Keratinocyte (primary cell): ENCODE measurements at regions not wholly inside any gene's neighbourhood (a gene's known extent, or its start where the extent isn't known, plus 50 kb on each side); places are given as distances from the start of the nearest gene placed in this dataset.

Experiments
- DNase-seq: peaks from one replicate; pipeline ENCODE4 v3.0.0-alpha.2; 2011; ENCODE audit warnings: low read depth, missing footprints, low spot score
- FAIRE-seq: peaks from 2 replicates; lab custom pipeline; 2011; peaks lifted over from hg19 to GRCh38; lab: Jason Lieb, UNC
- H2AFZ ChIP-seq: 2 replicates; pipeline ENCODE4 v1.6.0; 2012; ENCODE audit warnings: low read length, control low read depth, inconsistent platforms; ENCODE audit not compliant: control insufficient read depth
- H3K27ac ChIP-seq: 2 replicates; pipeline ENCODE4 v1.5.1; 2011; ENCODE audit warnings: low read length; ENCODE audit not compliant: control insufficient read depth, insufficient read depth
- H3K27me3 ChIP-seq: 3 replicates; pipeline ENCODE4 v1.6.0; 2011; ENCODE audit warnings: low read length; ENCODE audit not compliant: control insufficient read depth, insufficient read depth; ENCODE audit errors: extremely low read depth
- H3K36me3 ChIP-seq, 2 experiments: 2 replicates in 1 of 2; 3 replicates in 1 of 2; pipeline ENCODE4 v1.5.1; 2011; ENCODE audit warnings: low read length in 2 of 2, mild to moderate bottlenecking in 1 of 2; ENCODE audit not compliant: control insufficient read depth in 2 of 2, insufficient read depth in 2 of 2; ENCODE audit errors: extremely low read depth in 1 of 2
- H3K4me1 ChIP-seq: 3 replicates; pipeline ENCODE4 v1.5.1; 2011; ENCODE audit warnings: low read length; ENCODE audit not compliant: control insufficient read depth, insufficient read depth; ENCODE audit errors: extremely low read depth
- H3K4me2 ChIP-seq: 3 replicates; pipeline ENCODE4 v1.6.0; 2011; ENCODE audit warnings: low read depth, low read length; ENCODE audit not compliant: control insufficient read depth, insufficient read depth; ENCODE audit errors: extremely low read depth
- H3K4me3 ChIP-seq, 3 experiments: fragments of 200-600 bp in 1 of 3; sonication (generic) in 1 of 3; 2 replicates in 2 of 3; 3 replicates in 1 of 3; pipeline ENCODE4 v1.5.1; 2011 to 2016; ENCODE audit warnings: low read length in 3 of 3, mild to moderate bottlenecking in 3 of 3, control low read depth in 2 of 3, inconsistent platforms in 1 of 3, low read depth in 1 of 3, mixed read lengths in 1 of 3, mixed run types in 1 of 3, moderate library complexity in 1 of 3; ENCODE audit not compliant: control insufficient read depth in 2 of 3, insufficient read depth in 2 of 3; ENCODE audit errors: extremely low read depth in 1 of 3
- H3K79me2 ChIP-seq: 2 replicates; pipeline ENCODE4 v1.6.0; 2012; ENCODE audit warnings: low read length; ENCODE audit not compliant: control insufficient read depth, insufficient read depth
- H3K9ac ChIP-seq: 3 replicates; pipeline ENCODE4 v1.6.0; 2011; ENCODE audit warnings: low read length; ENCODE audit not compliant: control insufficient read depth, insufficient read depth; ENCODE audit errors: extremely low read depth
- H3K9me1 ChIP-seq: 3 replicates; pipeline ENCODE4 v1.6.0; 2011; ENCODE audit warnings: low read length; ENCODE audit not compliant: control insufficient read depth, insufficient read depth; ENCODE audit errors: extremely low read depth
- H3K9me3 ChIP-seq: 2 replicates; pipeline ENCODE4 v1.5.1; 2012; ENCODE audit warnings: low read depth, low read length; ENCODE audit not compliant: control insufficient read depth
- H4K20me1 ChIP-seq: 3 replicates; pipeline ENCODE4 v1.6.0; 2011; ENCODE audit warnings: low read length; ENCODE audit not compliant: control insufficient read depth, insufficient read depth; ENCODE audit errors: extremely low read depth
- EZH2 ChIP-seq: IDR thresholded peaks from one replicate; pipeline ENCODE4 v1.6.1; 2012; ENCODE audit warnings: inconsistent platforms, mild to moderate bottlenecking, low read length, moderate library complexity
- dilution Hi-C: fragments of 300-500 bp; cut with MboI; formaldehyde crosslinking; loops from one replicate; pipeline ENCODE4 v1.7.0; 2020; ENCODE audit warnings: low sequenced_read_pairs; ENCODE audit not compliant: extremely low pct_ligation_motif_present
- TF ChIP-seq, protein P1 (sequence below), 3 experiments: IDR thresholded peaks in 1 of 3; conservative IDR thresholded peaks in 1 of 3; optimal IDR thresholded peaks in 1 of 3; 2 replicates in 2 of 3; 3 replicates in 1 of 3; pipeline versions ENCODE3 to v1.5.1; 2011; ENCODE audit warnings: low read length in 3 of 3, mild to moderate bottlenecking in 3 of 3, moderate library complexity in 2 of 3, control low read depth in 1 of 3, inconsistent platforms in 1 of 3; ENCODE audit not compliant: insufficient read depth in 2 of 3; ENCODE audit errors: extremely low read depth in 1 of 3

GRCh38 chr3:99324636-99325203 lies 313.7 kb upstream of the COL8A1 start:
- Histone ChIP-seq H3K36me3 (no peaks in the 10 kb centered on the region), H3K4me1 (no peaks in the 10 kb centered on the region), H3K9ac (no peak overlapping the region), H3K9me1 (no peaks in the 10 kb centered on the region), H3K27me3 (peaks cover 8% of the 10 kb centered on the region), H4K20me1 (no peaks in the 10 kb centered on the region), H3K79me2 (no peaks in the 10 kb centered on the region), H3K9me3 (no peaks in the 10 kb centered on the region), H3K4me2 (no peak overlapping the region), H2AFZ (no peak overlapping the region), H3K4me3 (no peak overlapping the region), H3K27ac (no peak overlapping the region)
- peak; percentile 23 for FAIRE-seq
- TF ChIP-seq, protein P1, sequence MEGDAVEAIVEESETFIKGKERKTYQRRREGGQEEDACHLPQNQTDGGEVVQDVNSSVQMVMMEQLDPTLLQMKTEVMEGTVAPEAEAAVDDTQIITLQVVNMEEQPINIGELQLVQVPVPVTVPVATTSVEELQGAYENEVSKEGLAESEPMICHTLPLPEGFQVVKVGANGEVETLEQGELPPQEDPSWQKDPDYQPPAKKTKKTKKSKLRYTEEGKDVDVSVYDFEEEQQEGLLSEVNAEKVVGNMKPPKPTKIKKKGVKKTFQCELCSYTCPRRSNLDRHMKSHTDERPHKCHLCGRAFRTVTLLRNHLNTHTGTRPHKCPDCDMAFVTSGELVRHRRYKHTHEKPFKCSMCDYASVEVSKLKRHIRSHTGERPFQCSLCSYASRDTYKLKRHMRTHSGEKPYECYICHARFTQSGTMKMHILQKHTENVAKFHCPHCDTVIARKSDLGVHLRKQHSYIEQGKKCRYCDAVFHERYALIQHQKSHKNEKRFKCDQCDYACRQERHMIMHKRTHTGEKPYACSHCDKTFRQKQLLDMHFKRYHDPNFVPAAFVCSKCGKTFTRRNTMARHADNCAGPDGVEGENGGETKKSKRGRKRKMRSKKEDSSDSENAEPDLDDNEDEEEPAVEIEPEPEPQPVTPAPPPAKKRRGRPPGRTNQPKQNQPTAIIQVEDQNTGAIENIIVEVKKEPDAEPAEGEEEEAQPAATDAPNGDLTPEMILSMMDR (optimal IDR thresholded peaks at IDR 0.05 in 1 of 3, IDR thresholded peaks at IDR 0.05 in 1 of 3, conservative IDR thresholded peaks at IDR 0.05 in 1 of 3; ENCODE audit: extremely low read depth in 1 of 3, insufficient read depth in 2 of 3, low read length in 3 of 3) = no peak
- no peak for TF ChIP-seq EZH2
- no peak for DNase-seq
- dilution Hi-C loops = no loop called here

DNA sequence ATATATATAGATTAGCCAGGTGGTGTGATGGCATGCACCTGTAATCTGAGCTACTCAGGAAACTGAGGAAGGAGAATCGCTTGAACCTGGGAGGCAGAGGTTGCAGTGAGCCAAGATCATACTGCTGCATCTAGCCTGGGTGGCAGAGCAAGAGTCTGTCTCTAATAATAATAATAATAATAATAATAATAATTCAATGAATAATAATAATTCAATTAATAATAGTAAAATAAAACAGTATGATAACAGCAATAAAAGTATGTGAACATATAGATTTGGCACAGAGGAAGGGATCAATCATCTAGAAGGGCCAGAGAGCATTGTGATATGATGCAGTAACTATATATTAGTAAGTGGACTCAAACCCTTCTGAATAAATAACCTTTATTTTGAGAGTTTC lies 314.5 kb upstream of the COL8A1 start:
- Histone ChIP-seq H3K79me2 (no peaks in the 10 kb centered on the region), H3K4me1 (no peaks in the 10 kb centered on the region), H3K9me1 (no peaks in the 10 kb centered on the region), H3K27me3 (peaks cover 8% of the 10 kb centered on the region), H4K20me1 (no peaks in the 10 kb centered on the region), H3K4me3 (no peak overlapping the region), H3K4me2 (no peak overlapping the region), H2AFZ (no peak overlapping the region), H3K9me3 (no peaks in the 10 kb centered on the region), H3K27ac (no peak overlapping the region), H3K9ac (no peak overlapping the region), H3K36me3 (no peaks in the 10 kb centered on the region)
- TF ChIP-seq EZH2 = no peak
- TF ChIP-seq, protein P1 (optimal IDR thresholded peaks at IDR 0.05 in 1 of 3, IDR thresholded peaks at IDR 0.05 in 1 of 3, conservative IDR thresholded peaks at IDR 0.05 in 1 of 3; ENCODE audit: extremely low read depth in 1 of 3, insufficient read depth in 2 of 3, low read length in 3 of 3) = no peak
- dilution Hi-C loops = no loop called here
- FAIRE-seq (no peak), DNase-seq (no peak)
